NCI-H1417 (cell line): ENCODE measurements at regions not wholly inside any gene's neighbourhood (a gene's known extent, or its start where the extent isn't known, plus 50 kb on each side); places are given as distances from the start of the nearest gene placed in this dataset.

Source experiments
- DNase-seq, 3 experiments: peaks; one replicate each; lab custom pipeline; 2025; lab: John Stamatoyannopoulos, UW

DNA sequence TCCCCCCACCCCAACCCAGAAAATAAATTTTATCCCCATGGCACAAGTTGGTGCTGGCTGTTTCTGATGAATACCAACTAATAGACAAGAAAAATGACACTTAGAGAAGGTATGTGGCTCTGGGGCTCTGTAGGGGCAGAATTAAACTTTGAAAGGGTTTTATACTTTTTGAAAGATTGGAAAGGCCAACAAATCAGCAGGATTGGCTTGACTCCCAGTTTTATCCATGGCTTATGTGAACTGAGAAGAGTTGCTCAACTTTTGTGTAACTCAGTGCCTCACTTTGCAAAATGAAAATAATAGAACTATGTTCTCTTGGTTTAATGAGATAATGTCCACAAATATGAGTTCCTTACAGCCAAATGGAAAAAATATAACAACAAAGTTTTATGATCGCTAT, 288.9 kb upstream of the KIF2A start:
- DNase-seq: no peak

DNA sequence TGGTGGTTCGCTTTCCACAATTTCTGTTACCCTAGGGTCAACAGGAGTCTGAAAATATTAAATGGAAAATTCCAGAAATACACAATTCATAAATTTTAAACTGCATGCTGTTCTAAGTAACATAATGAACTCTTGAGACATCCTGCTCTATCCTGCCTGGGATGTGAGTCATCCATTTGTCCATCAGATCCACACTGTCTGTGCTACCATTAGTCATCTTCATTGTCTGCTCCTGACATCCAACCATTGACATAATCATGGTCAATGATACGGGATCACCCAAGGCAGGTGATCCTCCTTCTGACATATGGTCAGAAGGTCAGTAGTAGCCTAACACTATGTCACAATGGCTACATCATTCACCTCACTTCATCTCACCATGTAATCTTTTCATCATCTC, 276.7 kb upstream of the KIF2A start:
- DNase-seq: no peak

DNA sequence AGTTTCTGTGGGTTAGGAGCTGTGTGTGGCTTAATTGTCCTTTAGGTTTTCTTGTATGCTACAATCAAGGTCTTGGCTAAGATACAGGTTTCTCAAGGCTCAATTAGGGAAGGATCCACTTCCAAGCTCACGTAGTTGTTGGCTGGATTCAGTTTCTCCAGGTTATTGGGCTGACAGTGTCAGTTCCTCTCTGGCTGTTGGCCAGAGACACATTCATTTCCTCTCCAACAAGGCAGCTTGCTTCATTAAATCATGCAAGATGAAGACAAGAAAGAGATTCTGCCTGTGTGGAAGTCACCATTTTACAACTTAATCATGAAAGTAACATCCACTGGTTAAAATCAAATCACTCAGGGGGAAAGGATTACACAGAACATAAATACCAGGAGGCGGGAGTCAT, 275.7 kb upstream of the KIF2A start:
- DNase-seq: no peak

DNA sequence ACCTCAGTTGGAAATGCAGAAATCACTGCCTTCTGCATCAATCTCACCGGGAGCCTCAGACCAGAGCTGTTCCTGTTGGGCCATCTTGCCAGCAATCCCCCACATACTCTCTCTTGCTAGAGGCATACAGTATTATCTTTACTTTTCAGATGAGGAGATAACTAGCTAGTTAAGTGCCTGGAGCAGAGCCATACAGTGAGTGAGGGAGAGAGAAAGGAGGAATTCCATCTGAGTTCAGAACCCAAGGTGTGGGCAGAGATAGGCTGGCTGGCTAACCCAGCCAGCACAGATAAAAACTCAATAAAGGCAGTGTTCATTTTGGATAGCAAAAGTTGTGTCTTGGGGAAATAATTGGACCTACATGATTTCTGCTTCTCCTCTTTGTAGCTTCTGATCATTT, 268.0 kb upstream of the KIF2A start:
- no peak for DNase-seq

DNA sequence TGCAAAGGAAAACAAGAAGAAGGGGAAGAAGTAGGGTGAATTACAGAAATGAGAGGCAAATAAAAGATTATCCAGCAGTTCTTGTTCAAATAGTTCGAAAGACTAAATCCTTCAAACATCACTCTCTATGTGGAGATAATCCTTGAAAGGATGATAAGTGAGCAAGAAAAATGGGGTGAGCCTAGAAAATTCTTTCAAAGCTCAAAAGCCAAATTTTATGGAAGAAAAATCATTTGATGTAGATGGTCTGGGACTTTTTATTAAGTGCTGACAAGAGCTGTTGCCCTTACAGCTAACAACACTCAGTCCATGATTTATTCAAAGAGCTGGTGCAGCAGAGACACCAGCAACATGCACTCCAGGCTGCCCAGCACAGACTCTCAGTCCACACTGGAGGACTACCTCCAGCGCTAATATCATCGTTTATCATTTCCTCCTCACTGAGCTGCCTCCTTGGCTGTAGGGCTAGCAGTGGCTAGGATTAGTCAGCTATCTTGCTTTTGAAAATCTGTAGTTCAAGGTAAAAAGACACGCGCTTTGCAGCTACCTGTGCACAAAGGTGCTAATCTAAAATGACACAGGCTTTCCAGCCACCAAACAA, 264.8 kb upstream of the KIF2A start:
- peak; percentile 13 to 57 (median 14) for DNase-seq

DNA sequence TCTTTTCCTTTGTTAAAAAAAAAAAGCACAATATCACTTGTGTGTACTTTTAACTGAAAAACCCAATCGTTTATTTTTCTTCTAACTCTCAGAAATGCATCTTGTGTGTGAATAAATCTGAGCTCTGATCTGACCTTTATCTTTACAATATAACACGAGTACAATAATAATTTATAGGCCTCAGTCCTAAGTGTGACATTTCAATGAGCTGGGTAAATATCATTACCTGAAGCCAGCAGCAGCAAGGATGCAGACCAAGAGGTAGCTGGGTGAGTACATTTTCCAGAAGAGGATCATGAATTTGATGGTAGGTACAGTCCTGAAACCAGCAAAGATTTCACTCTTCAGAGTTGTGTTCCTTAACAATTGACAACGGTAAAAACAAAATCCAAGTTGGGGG, 264.0 kb upstream of the KIF2A start:
- DNase-seq: peak; percentile 24 to 75 (median 46)

DNA sequence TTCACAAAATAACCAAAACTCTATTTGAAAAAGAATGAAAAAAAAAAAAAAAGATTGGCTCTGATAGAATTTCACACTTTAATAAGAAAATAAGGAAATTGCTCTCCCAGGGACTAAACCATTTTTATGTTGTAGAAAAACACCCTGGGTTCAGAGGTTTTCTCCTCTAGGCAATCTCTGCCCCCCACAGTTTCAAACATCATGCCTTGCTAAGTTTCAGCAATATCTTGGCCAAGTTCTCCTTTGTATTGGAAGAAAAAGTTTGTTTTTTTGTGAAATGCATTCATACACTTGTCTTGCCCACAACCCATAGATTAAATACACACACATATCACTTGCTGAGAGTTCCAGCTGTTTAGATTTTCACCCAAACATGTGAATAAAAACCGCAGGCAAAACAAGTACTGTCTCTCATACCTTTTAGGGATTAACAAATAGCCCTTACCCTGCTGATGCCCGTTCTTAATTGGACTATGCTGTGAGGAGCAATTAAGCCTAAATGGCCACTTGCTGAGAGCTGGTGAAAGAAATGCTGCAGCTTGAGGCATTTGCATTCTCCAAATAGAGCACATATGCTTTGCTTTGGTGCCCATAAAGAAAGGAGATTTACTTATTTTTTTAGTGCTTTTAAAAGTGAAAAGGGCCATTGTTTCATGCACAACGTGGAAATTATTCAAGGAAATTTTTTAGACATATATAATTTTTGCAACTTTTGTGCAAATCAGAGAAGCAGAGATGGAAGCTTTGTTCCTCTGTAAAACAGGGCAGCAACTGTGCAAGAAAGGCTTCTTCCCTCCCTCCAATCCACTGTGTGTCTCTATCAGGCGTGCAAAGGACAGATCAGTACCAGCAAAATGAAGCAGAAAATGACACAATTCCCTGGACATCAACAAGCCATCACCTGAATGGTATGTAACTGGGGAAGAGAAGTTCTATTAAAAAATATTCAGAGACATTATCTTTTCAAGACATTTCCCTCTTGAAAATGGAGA, 262.4 kb upstream of the KIF2A start:
- peak; percentile 62 to 94 (median 76) for DNase-seq

DNA sequence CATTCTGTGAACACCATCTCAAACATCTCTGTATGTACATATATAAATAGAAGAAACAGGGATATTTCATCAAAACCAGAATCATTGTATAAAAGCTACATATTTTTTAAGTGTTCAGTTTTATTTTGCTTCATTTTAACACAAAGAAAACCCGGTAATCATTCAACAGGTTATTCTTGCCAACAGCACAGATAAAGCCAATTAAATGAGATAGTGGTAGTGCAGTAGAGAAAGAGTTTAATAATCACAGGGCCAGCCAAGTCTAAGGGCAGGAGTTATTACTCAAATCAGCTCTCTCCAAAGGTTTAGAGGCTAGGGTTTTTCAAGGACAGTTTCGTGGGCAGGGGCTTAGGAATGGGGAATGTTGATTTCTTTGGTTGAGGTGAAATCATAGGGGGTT, 261.0 kb upstream of the KIF2A start:
- DNase-seq: peak in 1 of 3 experiments; percentile 3

DNA sequence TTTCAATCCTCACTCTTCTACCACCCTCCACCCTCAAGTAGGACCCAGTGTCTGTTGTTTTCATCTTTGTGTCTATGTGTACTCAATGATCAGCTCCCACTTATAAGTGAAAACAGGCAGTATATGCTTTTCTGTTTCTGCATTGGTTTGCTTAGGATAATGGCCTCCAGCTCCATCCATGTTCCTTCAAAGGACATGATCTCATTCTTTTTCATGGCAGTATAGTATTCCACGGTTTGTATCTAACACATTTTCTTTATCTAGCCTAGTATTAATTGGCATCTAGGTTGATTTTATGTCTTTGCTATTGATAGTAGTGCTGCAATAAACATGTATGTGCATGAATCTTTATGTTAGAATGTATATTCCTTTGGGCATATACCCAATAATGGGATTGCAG, 259.8 kb upstream of the KIF2A start:
- DNase-seq: no peak

DNA sequence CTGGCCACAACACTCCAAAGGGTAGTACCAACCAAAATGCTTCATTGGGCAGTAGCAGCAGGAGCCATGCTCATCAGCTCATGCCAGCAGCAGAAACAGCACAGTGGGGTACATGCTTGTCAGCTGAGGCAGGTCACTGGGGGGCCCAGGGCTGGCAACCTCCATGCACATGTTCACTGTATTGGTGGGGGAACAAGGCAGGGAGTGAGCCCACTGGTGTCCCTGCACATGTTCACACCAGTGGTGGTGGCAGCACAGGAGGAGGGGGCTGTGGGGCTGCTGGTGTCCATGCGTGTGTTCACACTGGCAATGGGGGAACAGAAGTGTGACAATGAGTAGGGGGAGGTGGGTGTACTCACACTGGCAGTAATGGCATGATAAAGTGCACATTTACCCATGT, 254.3 kb upstream of the KIF2A start:
- DNase-seq: no peak

DNA sequence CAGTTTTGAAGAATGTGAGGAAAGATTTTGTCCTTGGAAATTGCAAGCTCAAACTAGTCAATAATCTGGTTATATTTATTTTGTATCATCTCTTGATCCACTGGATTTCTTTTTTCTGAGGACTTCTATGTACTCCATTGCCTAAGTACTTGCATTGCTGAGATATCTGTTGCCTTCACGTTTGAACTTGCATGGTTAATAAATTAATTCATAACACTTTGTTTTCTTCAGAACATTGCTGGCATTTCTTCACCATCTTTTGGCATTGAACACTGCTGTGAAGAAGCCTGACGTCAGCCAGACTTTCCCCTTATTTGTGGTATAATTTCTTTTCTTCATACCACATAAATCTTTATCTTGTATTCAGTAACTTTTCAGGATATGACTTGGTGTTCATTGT, 246.0 kb upstream of the KIF2A start:
- no peak for DNase-seq

DNA sequence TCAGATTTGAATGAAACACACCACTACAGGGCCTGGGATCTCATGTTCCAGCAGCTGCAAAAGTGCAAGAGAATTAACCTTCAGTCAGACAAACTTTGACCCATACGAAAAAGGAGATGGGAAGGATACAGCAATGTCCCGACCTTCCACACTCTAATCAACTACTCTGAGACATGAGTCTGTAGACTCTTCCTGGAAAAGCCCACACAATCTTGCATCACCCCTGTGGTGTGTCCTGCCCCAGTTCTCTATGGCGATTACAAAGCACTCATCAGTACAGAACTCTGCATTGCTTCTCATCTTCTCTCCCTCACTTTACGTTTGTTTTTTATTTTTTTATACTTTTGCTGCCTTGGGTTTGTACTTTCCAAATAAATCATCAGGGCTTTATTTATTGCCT, 241.0 kb upstream of the KIF2A start:
- DNase-seq: peak in 1 of 3 experiments; percentile 4

DNA sequence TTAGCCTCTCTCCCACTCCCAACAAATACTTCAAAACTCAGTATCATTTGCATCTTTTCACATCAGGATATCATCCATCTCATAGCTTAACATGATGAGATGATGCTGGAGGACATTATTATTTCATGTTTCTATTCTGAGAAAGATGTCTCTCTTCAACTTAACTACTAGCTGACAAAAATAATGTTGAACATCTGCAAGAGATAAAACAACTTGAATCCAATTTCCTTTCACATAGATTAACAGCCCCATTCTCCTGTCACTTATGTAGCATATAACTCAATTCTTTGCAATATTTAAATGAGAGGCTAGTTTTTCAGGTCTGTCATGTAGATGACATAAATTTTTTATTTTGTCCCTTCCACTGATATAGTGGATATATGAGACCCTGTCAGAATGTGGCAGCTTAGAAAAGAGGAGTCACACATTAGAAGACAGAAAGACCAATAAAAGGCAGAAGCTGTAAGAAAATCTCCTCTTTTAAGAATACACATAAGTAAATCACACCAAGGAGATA, 239.2 kb upstream of the KIF2A start:
- DNase-seq: no peak

DNA sequence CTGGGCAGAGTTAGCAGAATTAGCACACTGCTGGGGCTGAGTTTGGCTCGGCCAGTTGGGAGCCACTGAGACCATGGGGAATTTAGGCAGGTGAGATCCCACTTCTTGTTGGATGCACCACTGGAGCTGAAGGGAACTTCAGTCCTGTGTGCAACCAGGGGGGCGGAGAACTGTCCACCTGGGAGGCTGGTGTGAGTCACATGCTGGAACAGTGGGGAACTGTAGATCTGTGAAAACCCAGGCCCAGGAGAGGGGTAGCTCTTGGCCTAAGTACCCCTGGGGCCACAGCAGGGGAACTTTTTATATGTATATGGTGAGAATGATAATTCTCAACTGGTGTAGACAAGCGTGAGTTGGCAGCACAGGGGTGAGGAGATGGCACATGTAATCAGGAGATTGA, 237.5 kb upstream of the KIF2A start:
- no peak for DNase-seq

DNA sequence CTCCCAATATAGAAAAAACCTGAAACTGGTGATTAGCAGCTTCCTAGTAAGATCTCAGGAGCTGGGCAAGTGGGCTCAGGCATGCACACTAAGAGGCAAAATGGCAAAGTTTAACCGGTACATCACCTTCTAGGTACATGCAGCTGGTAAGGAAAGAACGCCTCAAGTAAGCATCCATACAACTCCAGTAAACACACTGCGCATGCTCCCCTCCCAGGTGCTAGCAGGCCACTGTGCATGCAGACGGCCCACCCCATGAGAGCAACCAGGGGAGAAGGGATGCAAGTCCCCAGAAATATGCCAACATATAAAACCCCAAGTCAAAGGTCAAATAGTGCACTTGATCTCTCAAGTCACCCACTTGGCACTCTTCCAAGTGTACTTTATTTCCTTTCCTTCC, 228.6 kb upstream of the KIF2A start:
- DNase-seq: no peak

DNA sequence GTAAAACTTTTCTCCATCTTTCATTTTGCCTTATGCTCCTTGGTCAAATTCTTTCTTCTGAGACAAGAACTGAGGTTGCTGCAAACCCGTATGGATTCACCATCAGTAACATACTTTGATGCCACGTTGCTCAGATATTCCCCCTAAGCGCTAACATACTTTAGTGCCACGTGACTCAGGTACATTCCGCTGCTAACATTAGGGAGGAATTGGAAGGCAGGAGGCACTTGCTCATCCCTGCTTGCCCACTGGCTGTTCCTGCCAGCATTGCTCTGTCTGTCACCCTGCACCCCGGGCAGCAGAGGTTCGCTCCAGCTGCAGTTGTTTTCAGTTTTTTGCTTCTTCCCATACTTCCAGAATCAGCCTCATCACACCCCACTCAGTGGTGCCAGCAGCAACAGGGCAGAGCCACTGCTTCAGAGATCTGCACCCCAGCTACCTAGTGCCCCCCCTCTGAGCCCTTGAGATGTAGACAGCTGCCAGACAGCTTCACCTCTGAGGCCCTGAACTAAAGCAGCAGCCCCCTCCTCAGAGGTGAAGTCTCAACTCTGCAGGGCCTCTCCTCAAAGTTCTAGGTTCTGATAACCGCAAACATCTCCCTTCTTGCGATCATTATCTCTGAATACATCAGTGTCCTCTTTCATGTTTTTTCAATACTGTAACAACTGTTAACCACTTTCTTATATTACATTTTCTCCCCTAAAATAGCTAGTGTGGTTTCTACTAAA, 228.0 kb upstream of the KIF2A start:
- DNase-seq: no peak

DNA sequence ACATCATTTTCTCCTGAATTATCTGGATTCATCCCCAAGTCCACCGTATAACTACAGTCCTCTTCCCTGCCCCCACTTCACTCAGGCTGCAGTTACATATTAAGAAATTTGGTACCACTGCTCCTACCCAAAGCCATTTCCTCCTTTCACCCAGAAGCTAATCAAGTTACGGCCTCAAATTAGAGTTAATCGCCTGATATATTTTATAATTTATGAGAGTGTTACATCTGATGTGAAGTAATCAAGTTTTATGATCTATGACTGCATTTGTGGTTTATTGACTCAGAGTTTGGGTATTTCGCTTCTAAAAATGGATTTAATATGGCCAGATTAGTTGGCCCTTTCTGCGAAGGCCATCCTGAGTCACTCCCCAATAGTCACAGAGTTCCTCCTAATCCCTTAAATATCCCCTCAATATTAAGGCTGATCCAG, 223.6 kb upstream of the KIF2A start:
- no peak for DNase-seq

DNA sequence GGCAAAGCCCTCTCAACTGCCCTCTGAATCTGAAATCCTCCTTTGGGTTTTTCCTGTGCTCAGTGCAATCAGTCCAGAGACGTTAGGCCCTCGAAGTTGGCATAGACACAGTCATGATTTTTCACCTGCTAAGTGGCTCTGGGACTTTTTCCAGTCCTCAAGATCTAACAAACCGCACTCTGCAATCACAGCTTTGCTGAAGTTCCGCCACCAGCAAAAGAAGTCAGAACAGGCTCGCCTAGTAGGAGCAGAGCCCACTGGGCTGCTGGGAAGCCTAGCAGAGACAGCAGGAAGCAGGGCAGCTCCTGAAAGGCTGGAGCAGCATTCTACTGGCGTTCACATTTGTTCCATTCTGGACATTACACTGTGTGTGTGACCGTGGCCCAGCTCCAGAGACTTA, 222.8 kb upstream of the KIF2A start:
- DNase-seq: no peak

DNA sequence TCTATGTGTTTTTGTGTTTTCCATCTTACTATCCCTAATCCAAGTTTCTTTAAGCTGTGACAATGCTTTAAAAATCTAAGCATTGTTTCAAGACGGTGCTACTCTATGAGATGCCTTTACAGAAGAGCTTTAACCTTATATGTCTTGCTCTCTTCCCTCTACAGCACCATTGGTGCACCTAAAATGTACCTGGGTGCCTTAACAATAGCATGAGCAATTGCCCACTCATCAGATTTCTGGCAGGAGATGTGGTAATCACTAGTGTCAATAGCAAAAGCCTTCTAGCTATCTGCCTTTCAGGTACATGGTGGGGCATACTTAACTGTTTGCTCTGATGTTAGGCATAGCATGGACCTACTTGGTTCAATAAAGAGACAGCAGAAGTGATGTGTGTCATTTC, 222.3 kb upstream of the KIF2A start:
- no peak for DNase-seq

DNA sequence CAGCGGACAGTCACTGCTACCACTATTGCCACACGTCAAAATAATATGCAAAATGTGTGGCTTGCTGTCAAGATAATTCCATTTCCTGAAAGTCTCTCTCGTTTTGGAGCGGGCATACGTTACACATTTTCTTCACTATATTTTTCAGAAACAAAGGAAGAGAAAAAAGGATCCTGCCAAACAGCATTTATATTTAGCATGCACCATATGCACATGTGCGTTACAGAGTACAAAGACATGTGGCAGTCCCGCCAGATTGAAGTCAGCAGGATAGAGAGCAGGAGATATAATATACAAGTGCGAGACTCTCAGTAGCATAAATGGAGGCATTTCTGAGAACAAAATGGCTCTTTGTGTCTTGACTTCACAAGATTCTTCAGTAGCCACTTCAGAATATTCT, 221.6 kb upstream of the KIF2A start:
- no peak for DNase-seq

DNA sequence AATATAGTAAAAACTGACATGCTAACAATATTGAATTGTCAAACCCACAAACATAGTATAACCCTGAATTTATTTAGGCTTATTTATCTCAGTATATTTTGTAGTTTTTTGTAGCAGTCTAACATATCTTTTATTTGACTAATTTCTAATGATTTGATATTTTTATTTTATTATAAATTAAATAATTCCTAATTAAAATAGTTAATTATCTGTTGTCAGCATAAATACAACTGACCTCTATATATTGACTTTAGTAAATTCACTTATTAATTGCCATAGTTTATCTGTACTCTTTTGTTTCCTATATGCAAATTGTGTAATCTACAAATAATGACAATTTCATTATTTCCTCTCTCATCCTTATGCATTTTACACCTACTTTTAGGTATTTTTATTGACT, 215.1 kb upstream of the KIF2A start:
- DNase-seq: no peak

DNA sequence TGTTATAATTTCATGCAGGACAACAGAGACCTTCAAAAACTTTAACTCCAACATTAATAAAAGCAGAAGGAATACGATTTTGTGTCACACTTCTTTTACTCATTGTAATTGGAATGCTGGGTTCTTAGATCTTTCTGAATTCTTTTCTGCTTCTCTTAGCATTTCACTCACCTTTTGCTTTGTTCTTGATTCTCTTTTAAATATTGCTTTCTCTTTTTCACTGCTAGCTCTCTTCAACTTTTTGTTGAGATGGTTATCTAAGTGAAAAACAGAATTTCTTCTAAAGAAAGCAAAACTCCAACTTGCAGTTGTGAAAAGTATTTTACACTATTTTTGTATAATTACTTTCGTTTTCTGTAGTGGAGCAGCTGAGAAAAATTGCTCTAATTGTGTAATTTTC, 212.6 kb upstream of the KIF2A start:
- DNase-seq: no peak

DNA sequence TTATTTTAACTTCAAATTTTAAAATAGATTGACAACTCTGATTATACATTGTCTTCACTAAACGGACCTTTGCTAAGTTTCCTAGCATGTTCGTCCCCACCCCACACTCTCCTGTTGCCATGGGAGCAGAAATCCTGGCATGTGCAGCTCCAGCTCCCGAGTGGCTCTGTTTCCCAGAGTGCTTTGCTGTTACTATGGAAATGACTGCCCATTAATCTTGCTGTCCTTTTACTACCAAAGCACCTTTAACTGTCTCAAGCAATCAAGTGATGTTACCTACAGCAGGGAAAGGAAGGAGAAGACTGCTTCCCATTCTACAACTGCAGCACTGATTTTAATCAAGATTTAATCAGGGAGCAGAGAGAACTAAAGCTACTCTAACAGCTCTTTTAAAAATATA, 212.0 kb upstream of the KIF2A start:
- peak; percentile 71 to 97 (median 94) for DNase-seq
